Astrocyte (in vitro differentiated cells and primary cell): ENCODE measurements at regions not wholly inside any gene's neighbourhood (a gene's known extent, or its start where the extent isn't known, plus 50 kb on each side); places are given as distances from the start of the nearest gene placed in this dataset.

ENCODE experiments used
- CTCF ChIP-seq: IDR thresholded peaks from 2 replicates; pipeline ENCODE4 v1.5.1; 2011; ENCODE audit warnings: low read depth, mild to moderate bottlenecking, inconsistent platforms, low read length, moderate library complexity; ENCODE audit not compliant: insufficient read depth
- EZH2 ChIP-seq: IDR thresholded peaks from 2 replicates; pipeline ENCODE4 v1.6.1; 2012; ENCODE audit warnings: mild to moderate bottlenecking, low read length, inconsistent platforms; ENCODE audit not compliant: insufficient read depth

DNA sequence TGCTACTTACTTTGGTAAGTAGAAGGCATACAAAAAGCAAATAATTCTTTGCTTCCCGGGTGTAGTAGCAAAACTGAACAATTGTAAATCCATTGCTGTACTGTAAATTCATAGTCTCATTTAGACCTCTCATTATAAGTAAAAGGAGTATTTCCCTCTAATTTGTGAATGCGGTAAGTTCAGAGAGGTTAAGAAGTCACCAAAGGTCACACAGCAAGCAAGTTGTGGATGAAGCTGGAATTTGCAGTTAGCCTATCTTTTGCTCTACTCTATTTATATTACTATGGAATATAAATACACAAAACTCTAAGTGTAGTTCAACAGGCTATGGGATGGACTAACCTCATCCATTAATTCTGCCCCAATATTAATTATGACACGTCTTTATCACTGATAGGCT, 508.3 kb downstream of the MCTP2 start:
- TF ChIP-seq CTCF, result no peak
- no peak for TF ChIP-seq EZH2
